H9 (cell line): ENCODE measurements at regions not wholly inside any gene's neighbourhood (a gene's known extent, or its start where the extent isn't known, plus 50 kb on each side); places are given as distances from the start of the nearest gene placed in this dataset.

Experiments
- DNase-seq: peaks from one replicate; pipeline ENCODE4 v3.0.0-alpha.2; 2017
- H2AFZ ChIP-seq: one replicate; pipeline ENCODE4 v1.6.1; 2013; ENCODE audit warnings: mild to moderate bottlenecking, low read length, control low read depth, moderate library complexity
- H2AK5ac ChIP-seq: 2 replicates; pipeline ENCODE4 v1.6.1; 2013; ENCODE audit warnings: low read length, control low read depth, mixed read lengths; ENCODE audit not compliant: insufficient read length
- H2BK120ac ChIP-seq: one replicate; pipeline ENCODE4 v1.6.1; 2013; ENCODE audit warnings: low read depth, mild to moderate bottlenecking, low read length, control low read depth, inconsistent platforms; ENCODE audit not compliant: poor library complexity, severe bottlenecking
- H2BK12ac ChIP-seq: 2 replicates; pipeline ENCODE4 v1.6.1; 2013; ENCODE audit warnings: low read length, control low read depth, mixed read lengths, low read depth; ENCODE audit not compliant: insufficient read length
- H2BK15ac ChIP-seq: 2 replicates; pipeline ENCODE4 v1.6.1; 2013; ENCODE audit warnings: low read depth, low read length, control low read depth
- H2BK20ac ChIP-seq: one replicate; pipeline ENCODE4 v1.6.1; 2013; ENCODE audit warnings: low read depth, mild to moderate bottlenecking, low read length, control low read depth, inconsistent platforms; ENCODE audit not compliant: poor library complexity, severe bottlenecking
- H2BK5ac ChIP-seq: 2 replicates; pipeline ENCODE4 v1.6.1; 2013; ENCODE audit warnings: low read length, control low read depth, mixed read lengths; ENCODE audit not compliant: insufficient read length
- H3K14ac ChIP-seq: 2 replicates; pipeline ENCODE4 v1.6.1; 2013; ENCODE audit warnings: low read length, control low read depth; ENCODE audit not compliant: insufficient read depth
- H3K18ac ChIP-seq: 2 replicates; pipeline ENCODE4 v1.6.1; 2013; ENCODE audit warnings: low read depth, mild to moderate bottlenecking, mixed read lengths, low read length, control low read depth; ENCODE audit not compliant: insufficient read length
- H3K23ac ChIP-seq: 2 replicates; pipeline ENCODE4 v1.6.1; 2013; ENCODE audit warnings: low read length, control low read depth, mixed read lengths, low read depth; ENCODE audit not compliant: insufficient read length
- H3K23me2 ChIP-seq: 2 replicates; pipeline ENCODE4 v1.6.1; 2013; ENCODE audit warnings: low read depth, mild to moderate bottlenecking, mixed read lengths, low read length, control low read depth; ENCODE audit not compliant: insufficient read length, poor library complexity, severe bottlenecking
- H3K27ac ChIP-seq: 2 replicates; pipeline ENCODE4 v1.5.1; 2013; ENCODE audit warnings: low read length, control low read depth, mixed read lengths, low read depth; ENCODE audit not compliant: insufficient read length
- H3K27me3 ChIP-seq: 2 replicates; pipeline ENCODE4 v1.6.1; 2013; ENCODE audit warnings: low read length, control low read depth, inconsistent platforms; ENCODE audit not compliant: insufficient read depth
- H3K4ac ChIP-seq: 2 replicates; pipeline ENCODE4 v1.6.1; 2013; ENCODE audit warnings: low read depth, mild to moderate bottlenecking, control low read depth, inconsistent platforms, low read length, moderate library complexity
- H3K4me1 ChIP-seq: 2 replicates; pipeline ENCODE4 v1.6.1; 2013; ENCODE audit warnings: low read length, control low read depth, inconsistent platforms; ENCODE audit not compliant: insufficient read depth
- H3K4me2 ChIP-seq: 2 replicates; pipeline ENCODE4 v1.6.1; 2013; ENCODE audit warnings: low read length, control low read depth, mixed read lengths; ENCODE audit not compliant: insufficient read length, insufficient read depth
- H3K56ac ChIP-seq: 2 replicates; pipeline ENCODE4 v1.6.1; 2013; ENCODE audit warnings: low read depth, mild to moderate bottlenecking, mixed read lengths, low read length, control low read depth; ENCODE audit not compliant: insufficient read length
- H3K79me1 ChIP-seq: 2 replicates; pipeline ENCODE4 v1.6.1; 2013; ENCODE audit warnings: low read depth, mild to moderate bottlenecking, moderate library complexity, low read length, control low read depth, inconsistent platforms; ENCODE audit not compliant: insufficient read depth, poor library complexity, severe bottlenecking
- H3K79me2 ChIP-seq: 2 replicates; pipeline ENCODE4 v1.6.1; 2013; ENCODE audit warnings: low read length, control low read depth, inconsistent platforms; ENCODE audit not compliant: insufficient read depth
- H3K9ac ChIP-seq: 2 replicates; pipeline ENCODE4 v1.6.1; 2013; ENCODE audit warnings: low read length, control low read depth, mixed read lengths; ENCODE audit not compliant: insufficient read length; ENCODE audit errors: extremely low read depth
- H3K9me3 ChIP-seq: one replicate; pipeline ENCODE4 v1.6.1; 2013; ENCODE audit warnings: low read depth, low read length, inconsistent platforms; ENCODE audit not compliant: control insufficient read depth
- H3T11ph ChIP-seq: one replicate; pipeline ENCODE4 v1.6.1; 2013; ENCODE audit warnings: mild to moderate bottlenecking, low read length, control low read depth, inconsistent platforms
- H4K20me1 ChIP-seq: one replicate; pipeline ENCODE4 v1.6.1; 2013; ENCODE audit not compliant: control insufficient read depth, insufficient read length, insufficient read depth
- H4K5ac ChIP-seq: 2 replicates; pipeline ENCODE4 v1.6.1; 2013; ENCODE audit warnings: low read depth, mild to moderate bottlenecking, mixed read lengths, low read length, control low read depth; ENCODE audit not compliant: insufficient read length
- H4K8ac ChIP-seq: replicated peaks from 2 replicates; pipeline ENCODE4 v1.6.1; 2013; ENCODE audit warnings: low read length, control low read depth, mixed read lengths, low read depth; ENCODE audit not compliant: insufficient read length
- H4K91ac ChIP-seq: 2 replicates; pipeline ENCODE4 v1.6.1; 2013; ENCODE audit warnings: low read depth, mild to moderate bottlenecking, moderate library complexity, mixed read lengths, low read length, control low read depth; ENCODE audit not compliant: insufficient read length
- H3K27ac Mint-ChIP-seq, 3 experiments: 2 replicates in 2 of 3; 3 replicates in 1 of 3; pipeline ENCODE4 v1.8.0; 2020 to 2021; ENCODE audit warnings: mixed read lengths in 3 of 3, mild to moderate bottlenecking in 1 of 3, moderate library complexity in 1 of 3
- H3K27me3 Mint-ChIP-seq: 2 replicates; pipeline ENCODE4 v1.8.0; 2021; ENCODE audit warnings: low read depth, mild to moderate bottlenecking, moderate library complexity, mixed read lengths
- H3K36me3 Mint-ChIP-seq, 3 experiments: 2 replicates in 2 of 3; 3 replicates in 1 of 3; pipeline ENCODE4 v1.8.0; 2020 to 2021; ENCODE audit warnings: low read depth in 3 of 3, mixed read lengths in 3 of 3; ENCODE audit not compliant: insufficient read depth in 1 of 3
- H3K4me1 Mint-ChIP-seq, 2 experiments: 2 replicates each; pipeline ENCODE4 v1.8.0; 2020; ENCODE audit warnings: mixed read lengths in 2 of 2
- H3K4me3 Mint-ChIP-seq, 2 experiments: 2 replicates in 1 of 2; 3 replicates in 1 of 2; pipeline ENCODE4 v1.8.0; 2020 to 2021; ENCODE audit warnings: mild to moderate bottlenecking in 2 of 2, mixed read lengths in 2 of 2, moderate library complexity in 1 of 2
- H3K9me3 Mint-ChIP-seq, 2 experiments: 2 replicates in 1 of 2; 3 replicates in 1 of 2; pipeline ENCODE4 v1.8.0; 2020; ENCODE audit warnings: mild to moderate bottlenecking in 2 of 2, mixed read lengths in 2 of 2, moderate library complexity in 1 of 2
- WGBS: extraction: QIAGEN DNeasy Blood & Tissue Kit; methylation state at CpG from one replicate; pipeline ENCODE4 v1.1.7; 2013; ENCODE audit warnings: missing lambda C conversion rate, low lambda C conversion rate, mixed read lengths; ENCODE audit not compliant: insufficient read length; ENCODE audit errors: extremely low coverage; 5-methylcytosine and 5-hydroxymethylcytosine counted together
- TF ChIP-seq, protein P1 (sequence below): fragments of 200-600 bp; sonication (generic); conservative IDR thresholded peaks from 3 replicates; pipeline ENCODE4 v1.8.0; 2021; ENCODE audit warnings: antibody characterized with exemption, mild to moderate bottlenecking

DNA sequence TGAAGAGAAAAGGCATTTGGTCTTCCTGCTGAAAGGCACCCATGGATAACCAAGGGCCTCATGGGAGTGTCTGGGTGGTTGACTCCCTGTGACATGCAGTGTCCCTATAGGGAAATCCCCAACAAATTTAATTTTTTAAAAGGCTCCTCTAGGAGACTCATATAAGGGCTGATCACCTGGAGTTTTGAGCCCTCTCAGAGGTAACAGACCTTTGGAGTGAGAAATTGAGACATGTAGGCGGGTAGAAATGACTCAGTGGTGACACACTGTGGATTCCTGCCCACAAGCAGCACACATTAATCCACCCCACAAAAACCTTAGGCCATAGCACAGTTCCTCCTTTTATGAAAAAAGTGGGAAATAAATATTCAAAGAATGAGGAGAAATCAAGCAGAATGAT is 557.0 kb upstream of the CNTNAP5 start:
- no CpG with 5 or more reads among the region's 1 CpG for WGBS
- no peak overlapping the region for H3K14ac ChIP-seq
- no peak overlapping the region for H2BK120ac ChIP-seq
- no peaks in the 10 kb centered on the region for H3K27me3 ChIP-seq
- no peaks in the 10 kb centered on the region for H3K79me1 ChIP-seq
- no peak overlapping the region for H3K4ac ChIP-seq
- no peak overlapping the region for H4K91ac ChIP-seq
- H2AFZ ChIP-seq: no peak overlapping the region
- H3T11ph ChIP-seq: no peak overlapping the region
- no peak overlapping the region for H3K9ac ChIP-seq
- no peak overlapping the region for H2BK15ac ChIP-seq
- TF ChIP-seq, protein P1, sequence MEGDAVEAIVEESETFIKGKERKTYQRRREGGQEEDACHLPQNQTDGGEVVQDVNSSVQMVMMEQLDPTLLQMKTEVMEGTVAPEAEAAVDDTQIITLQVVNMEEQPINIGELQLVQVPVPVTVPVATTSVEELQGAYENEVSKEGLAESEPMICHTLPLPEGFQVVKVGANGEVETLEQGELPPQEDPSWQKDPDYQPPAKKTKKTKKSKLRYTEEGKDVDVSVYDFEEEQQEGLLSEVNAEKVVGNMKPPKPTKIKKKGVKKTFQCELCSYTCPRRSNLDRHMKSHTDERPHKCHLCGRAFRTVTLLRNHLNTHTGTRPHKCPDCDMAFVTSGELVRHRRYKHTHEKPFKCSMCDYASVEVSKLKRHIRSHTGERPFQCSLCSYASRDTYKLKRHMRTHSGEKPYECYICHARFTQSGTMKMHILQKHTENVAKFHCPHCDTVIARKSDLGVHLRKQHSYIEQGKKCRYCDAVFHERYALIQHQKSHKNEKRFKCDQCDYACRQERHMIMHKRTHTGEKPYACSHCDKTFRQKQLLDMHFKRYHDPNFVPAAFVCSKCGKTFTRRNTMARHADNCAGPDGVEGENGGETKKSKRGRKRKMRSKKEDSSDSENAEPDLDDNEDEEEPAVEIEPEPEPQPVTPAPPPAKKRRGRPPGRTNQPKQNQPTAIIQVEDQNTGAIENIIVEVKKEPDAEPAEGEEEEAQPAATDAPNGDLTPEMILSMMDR: no peak
- no peaks in the 10 kb centered on the region for H3K9me3 ChIP-seq
- H2BK5ac ChIP-seq: no peak overlapping the region
- H4K20me1 ChIP-seq: no peaks in the 10 kb centered on the region
- H2BK12ac ChIP-seq: no peak overlapping the region
- H3K4me3 Mint-ChIP-seq: no peak overlapping the region
- H3K27ac Mint-ChIP-seq: no peak overlapping the region
- no peaks in the 10 kb centered on the region for H3K4me1 Mint-ChIP-seq
- no peak overlapping the region for H3K18ac ChIP-seq
- no peaks in the 10 kb centered on the region for H3K27me3 Mint-ChIP-seq
- no peak overlapping the region for H3K23ac ChIP-seq
- H3K36me3 Mint-ChIP-seq: peaks cover 5 to 27% (median 10%) of the 10 kb centered on the region in 3 experiments; a peak in 6 of 7 replicates
- H3K4me2 ChIP-seq: no peak overlapping the region
- no peak overlapping the region for H2BK20ac ChIP-seq
- H3K23me2 ChIP-seq: no peaks in the 10 kb centered on the region
- no peak overlapping the region for H2AK5ac ChIP-seq
- no peak for DNase-seq
- no peak overlapping the region for H4K8ac ChIP-seq
- peaks cover 28 to 39% of the 10 kb centered on the region in 2 experiments for H3K9me3 Mint-ChIP-seq
- H3K79me2 ChIP-seq: no peaks in the 10 kb centered on the region
- no peaks in the 10 kb centered on the region for H3K4me1 ChIP-seq
- H3K56ac ChIP-seq: no peak overlapping the region
- H4K5ac ChIP-seq: no peak overlapping the region
- H3K27ac ChIP-seq: no peak overlapping the region
